Kidney glomerular epithelial cell (primary cell): ENCODE measurements at regions not wholly inside any gene's neighbourhood (a gene's known extent, or its start where the extent isn't known, plus 50 kb on each side); places are given as distances from the start of the nearest gene placed in this dataset.

ENCODE experiments used
- DNase-seq: peaks from one replicate; lab custom pipeline; 2025; lab: John Stamatoyannopoulos, UW

DNA sequence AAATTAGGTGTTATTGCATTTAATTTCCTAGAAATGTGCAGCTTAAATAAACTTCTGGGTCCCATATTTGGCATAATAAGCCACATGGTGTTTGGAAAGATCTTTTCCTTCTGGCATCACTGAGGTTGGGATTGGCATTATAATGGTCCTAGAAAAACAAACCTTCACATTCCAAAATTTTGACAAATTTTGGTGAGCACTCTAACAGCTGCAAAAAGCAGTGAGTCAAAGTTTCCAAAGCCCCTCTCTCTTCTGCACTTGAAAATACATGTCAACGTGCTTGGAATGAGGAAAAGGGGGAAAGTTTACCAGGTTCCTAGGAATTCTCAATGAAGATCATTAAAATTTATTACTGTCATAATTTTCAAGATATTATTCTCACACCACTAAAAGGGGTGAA lies 77.8 kb upstream of the STK17B start:
- no peak for DNase-seq

- no peak for DNase-seq
These were observed 78.5 kb upstream of the STK17B start for GRCh38 chr2:196249860-196250259.

DNA sequence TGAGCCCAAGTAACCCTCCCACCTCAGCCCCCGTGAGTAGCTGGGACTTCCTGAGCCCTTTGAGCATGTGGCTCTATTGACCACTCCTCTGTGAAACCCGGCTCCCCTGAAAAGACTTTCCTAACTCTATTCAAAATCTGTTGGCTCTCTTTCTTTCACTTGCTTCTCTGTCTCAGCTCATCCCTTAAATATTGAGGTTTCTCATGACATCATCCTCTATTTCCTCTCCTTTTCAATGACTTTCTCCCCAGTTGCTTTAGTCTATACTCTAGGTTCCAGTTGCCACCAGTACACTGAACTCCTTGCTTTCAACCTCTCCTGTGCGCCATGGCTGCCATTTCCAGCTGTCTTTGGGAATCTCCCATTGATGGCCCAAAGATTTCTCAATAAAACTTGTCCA lies 79.8 kb upstream of the STK17B start:
- DNase-seq: no peak

- DNase-seq: no peak
These were observed 81.2 kb upstream of the STK17B start for GRCh38 chr2:196252408-196253115.

DNA sequence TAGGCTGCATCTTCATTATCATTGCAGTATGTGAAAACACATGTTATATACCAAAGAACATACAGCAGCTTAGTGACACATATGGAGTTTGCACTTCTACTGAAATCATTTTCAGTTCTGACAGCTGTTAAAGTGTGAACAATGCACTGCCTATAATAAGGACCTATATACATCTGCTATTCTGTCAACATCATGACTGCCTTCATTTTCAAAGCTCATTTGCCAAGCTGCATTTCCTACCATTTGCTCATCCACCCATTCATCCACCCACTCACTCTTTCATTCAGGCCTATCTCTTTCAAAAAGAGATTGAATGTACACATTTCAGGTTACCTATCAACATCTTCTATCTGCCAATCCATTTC lies 81.7 kb upstream of the STK17B start:
- no peak for DNase-seq

- no peak for DNase-seq
These were observed 85.2 kb upstream of the STK17B start for GRCh38 chr2:196256585-196256984.

DNA sequence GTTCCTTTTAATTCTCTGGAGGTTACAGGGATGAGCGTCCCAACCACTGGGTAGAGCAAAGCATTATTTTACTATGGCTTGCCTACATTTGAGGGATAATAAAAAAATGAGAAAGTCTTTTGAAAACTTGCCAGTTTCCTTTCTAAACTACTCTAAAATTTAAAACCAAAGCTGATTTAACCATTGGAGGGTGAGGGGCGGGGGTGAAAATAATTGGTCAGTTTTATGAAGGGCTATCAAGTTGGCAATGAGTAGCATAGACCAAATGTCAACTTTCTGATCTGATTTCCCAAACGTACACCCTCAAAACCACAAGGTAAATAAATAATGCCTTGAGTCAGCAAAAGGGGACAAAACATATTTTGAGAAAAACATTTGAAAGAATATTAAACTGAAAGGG lies 85.7 kb upstream of the STK17B start:
- no peak for DNase-seq

GRCh38 chr2:196258407-196258806 lies 87.0 kb upstream of the STK17B start:
- no peak for DNase-seq

DNA sequence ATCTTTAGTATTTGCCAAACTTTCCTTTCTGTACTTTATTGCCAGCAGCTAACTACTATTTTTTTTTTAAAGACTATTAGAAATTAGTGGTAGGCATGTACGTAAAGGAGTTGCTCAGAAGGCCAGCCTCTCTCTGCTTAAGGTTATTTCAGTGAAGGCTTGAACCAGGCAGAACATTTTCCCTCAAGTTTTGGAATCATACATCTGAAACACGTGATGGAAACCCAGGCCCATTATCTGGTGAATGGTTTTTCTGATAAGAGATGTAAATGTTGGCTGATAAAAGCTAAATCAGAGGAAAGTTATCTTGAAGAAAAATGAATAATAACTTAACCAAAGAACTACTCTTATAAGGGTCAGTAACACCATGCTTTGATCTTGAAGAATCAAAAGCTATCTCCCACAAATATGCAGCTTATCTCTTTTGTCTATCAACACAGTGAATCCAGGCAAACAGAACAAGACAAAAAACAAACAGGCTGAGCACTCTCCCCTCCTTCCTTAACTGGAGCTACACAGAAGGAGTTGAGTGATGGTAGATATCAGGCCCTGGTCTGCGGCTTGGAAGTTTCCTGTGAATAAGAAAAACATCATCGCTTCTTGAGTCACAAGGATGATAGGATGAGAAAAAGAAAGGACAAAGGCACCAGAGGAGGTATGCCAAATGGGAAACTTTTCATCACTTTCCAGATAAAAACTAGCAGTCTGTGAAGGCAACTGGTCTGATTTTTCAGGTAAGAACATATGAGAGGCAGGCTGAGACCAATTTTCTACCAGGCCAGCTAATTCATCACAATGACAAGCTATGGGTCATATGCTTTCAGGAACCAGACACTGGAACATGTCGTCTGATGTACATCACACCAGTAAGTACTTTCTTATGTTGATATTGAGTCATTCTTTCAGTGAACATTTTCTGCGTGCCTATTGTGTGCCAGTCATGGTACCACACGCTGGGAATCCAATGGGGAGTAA lies 88.4 kb upstream of the STK17B start:
- peak; percentile 10 for DNase-seq

- DNase-seq: no peak
These were observed 89.2 kb upstream of the STK17B start for GRCh38 chr2:196260546-196260945.

- DNase-seq: no peak
These were observed 91.2 kb upstream of the STK17B start for GRCh38 chr2:196262606-196263005.

- no peak for DNase-seq
These were observed 91.9 kb upstream of the STK17B start for GRCh38 chr2:196263181-196263747.

GRCh38 chr2:196266351-196266750 lies 95.0 kb upstream of the STK17B start:
- no peak for DNase-seq

DNA sequence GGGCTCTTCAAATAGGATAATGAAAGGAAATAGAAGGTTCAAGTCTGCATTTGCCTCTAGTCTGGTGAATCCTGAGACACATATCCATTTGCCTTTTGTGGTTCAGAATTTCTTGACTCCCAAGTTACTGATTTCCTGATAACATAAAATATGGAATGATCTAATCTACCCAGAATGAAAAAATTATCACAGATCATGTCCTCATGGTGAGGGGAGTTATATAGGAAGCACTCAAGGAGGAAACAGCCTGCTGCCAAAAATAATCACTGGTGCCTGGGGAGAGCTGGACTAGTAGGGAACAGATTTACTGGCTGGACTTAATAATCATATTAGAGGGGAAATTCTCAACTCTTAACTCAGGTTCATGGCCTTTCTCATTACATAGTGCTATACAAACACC lies 95.5 kb upstream of the STK17B start:
- DNase-seq: no peak

- no peak for DNase-seq
These were observed 96.6 kb upstream of the STK17B start for GRCh38 chr2:196268025-196268424.

GRCh38 chr2:196268538-196269338 lies 97.4 kb upstream of the STK17B start:
- DNase-seq: no peak

DNA sequence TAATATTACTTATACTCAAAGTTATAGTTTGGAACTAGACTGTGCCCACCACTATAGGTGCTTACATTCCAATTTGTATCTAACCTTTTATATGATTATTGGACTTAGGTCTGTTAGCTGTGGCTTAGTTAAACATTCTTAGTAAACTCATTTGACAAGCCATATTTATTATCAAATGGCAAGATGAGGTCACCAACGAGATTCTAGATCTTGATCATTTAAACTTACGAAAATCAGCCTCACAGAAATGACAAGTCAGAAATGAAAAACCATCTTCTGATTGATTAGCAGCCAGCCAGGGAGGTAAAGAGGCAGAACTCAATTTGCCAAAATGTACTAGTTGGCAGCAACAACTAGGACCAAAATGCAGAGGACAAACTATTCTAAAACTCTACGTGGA lies 100.4 kb upstream of the STK17B start:
- DNase-seq: no peak

GRCh38 chr2:196274387-196274809 lies 103.0 kb upstream of the STK17B start:
- peak; percentile 62 for DNase-seq

DNA sequence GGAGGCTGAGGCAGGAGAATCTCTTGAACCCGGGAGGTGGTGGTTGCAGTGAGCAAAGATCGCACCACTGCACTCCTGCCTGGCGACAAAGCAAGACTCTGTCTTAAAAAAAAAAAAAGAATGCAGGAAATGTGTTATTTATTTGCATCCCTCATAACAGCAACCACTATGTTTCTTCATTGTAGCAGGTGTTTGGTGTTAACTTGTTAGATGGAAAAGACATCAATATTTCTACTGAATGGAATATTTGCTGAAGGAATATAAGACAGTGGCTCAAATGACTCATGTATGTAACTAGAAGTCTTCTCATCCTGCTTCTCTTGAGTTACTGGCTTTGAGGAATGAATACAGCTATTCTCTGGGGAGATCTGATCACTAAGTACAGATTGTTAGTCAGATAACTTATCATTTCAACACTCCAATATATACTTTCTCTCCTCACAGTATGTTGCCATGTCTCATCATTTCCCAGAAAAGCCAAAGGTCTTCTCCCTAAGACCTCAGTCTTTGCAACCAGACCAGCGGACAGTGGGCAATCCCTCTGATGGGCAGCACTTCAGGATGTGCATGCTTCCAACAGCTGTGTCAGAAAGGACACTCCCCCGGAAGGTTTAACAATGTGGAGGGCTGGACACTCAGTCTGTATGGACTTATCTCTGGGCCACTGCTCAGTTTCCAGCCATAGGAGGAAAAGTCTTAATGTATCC lies 104.4 kb upstream of the STK17B start:
- DNase-seq: no peak

DNA sequence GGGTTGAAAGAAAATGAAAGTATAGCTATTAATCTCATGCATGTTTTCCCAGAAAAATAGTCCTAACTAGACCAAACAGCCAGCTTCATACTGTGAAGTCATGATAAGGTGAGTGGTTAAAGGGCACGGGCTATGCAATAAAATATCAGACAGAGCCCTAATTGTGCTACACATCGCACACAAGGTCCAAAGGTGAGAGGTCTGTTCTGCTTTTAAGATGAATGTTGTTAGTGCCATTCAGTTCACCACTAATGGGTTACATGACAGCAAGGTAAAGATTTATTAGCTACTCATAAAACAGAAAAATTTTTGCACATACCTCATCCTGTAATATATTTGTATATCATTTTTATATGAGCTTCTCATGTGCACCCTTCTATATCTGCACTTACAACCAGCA lies 105.0 kb upstream of the STK17B start:
- no peak for DNase-seq

- DNase-seq: no peak
These were observed 105.6 kb upstream of the STK17B start for GRCh38 chr2:196277002-196277401.
